Hindlimb muscle (tissue), 1 donor: ENCODE measurements at regions not wholly inside any gene's neighbourhood (a gene's known extent, or its start where the extent isn't known, plus 50 kb on each side); places are given as distances from the start of the nearest gene placed in this dataset.

Experiments used
- DNase-seq: peaks from one replicate; pipeline ENCODE4 v3.0.0-alpha.2; 2013

DNA sequence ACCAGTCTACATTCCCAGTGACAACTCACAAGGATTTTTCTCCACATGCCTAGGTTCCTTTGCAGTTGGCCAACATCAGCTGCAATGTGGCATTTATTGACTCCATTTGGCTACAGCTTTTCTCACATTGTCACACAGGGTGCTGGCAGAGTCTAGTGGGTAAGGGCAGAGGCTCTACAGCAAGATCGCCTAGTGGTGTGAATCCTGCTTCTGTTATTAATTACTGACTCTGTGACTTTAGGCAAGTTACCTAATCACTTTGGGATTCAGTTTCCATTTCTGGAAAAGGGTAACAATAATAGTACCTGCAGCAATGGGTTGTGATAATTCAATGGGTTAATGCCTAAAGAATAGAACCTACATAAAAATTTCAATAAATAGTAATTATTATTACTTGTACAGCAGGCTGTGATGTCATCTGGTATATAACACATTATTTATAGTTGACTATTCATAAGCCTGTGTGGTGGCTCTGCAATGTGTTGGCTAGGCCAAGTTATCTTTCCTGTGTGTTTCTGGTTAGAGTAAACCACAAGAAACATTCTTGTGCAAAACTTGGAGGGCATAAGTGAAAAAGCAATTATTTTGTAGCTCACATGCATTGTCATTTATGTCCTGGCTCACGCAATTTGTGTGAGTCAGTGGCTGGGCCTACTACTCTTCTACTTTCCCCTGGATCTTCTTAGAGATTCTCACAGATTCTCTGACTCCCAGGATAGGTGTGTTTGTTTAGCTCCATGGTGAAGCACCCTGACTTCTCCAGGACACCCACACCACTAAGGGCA, 59.5 kb downstream of the PTGS2 start:
- no peak for DNase-seq

- peak; percentile 48 for DNase-seq
Measured at GRCh38 chr1:186618401-186619170, 61.6 kb downstream of the PTGS2 start.

DNA sequence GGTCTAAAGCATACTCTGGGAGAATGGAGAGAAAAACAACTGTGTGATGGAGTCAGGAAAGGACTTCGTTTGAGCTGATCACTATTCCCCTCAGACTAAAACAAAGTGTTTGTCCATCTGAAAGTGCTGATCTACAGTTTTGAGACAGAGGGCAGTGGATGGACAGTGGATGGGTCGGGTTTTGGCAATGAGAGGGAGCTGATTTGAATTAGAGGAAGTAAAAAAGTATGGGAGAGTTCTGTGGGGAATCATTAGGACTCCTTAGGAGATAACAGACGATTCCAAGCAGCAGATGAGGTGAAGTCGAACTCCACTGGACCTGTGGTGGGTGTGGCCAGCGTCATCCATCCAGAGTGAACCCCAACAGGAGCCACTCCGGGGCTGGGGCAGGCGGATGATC, 62.3 kb downstream of the PTGS2 start:
- peak; percentile 15 for DNase-seq

- no peak for DNase-seq
Measured at GRCh38 chr1:186616511-186616910, 63.7 kb downstream of the PTGS2 start.

GRCh38 chr1:186615332-186615731, 64.9 kb downstream of the PTGS2 start:
- no peak for DNase-seq

DNA sequence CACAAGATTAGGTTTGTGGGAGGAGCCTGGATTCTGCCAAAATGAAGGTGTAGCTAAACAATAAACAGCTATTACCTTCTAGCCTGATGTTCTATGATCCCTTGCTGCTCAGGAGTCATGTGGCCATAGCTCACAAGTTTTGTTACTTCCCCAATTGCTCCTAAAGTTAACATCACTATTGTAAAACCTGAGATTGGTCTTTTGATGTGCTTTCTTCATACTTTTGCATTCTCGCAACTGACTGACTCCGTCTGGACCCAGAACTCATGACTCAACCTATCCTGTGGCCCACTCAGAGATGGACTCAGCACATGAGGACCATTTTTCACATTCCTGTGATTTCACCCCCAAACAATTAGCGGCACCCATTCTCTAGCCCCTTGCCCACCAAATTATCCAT, 69.1 kb downstream of the PTGS2 start:
- no peak for DNase-seq

DNA sequence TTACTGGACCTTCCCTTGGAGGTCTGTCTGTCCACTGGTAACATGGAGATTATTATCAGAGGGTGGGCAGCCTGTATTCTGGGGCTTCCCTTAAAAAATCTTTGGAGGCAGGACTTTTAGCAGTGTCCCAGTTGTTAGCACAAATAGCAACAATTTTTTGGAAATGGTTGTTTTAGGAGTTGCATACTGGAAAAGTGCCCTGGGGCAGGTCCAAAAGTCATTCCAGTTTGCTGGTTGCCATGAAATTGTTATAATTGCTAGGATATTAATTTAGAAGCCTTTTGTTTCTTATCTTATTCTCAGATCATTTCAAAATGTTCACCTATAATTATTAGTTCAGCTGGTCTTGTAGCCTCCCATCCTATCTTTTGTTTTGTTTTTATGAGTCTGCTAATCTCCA, 71.0 kb downstream of the PTGS2 start:
- DNase-seq = no peak

DNA sequence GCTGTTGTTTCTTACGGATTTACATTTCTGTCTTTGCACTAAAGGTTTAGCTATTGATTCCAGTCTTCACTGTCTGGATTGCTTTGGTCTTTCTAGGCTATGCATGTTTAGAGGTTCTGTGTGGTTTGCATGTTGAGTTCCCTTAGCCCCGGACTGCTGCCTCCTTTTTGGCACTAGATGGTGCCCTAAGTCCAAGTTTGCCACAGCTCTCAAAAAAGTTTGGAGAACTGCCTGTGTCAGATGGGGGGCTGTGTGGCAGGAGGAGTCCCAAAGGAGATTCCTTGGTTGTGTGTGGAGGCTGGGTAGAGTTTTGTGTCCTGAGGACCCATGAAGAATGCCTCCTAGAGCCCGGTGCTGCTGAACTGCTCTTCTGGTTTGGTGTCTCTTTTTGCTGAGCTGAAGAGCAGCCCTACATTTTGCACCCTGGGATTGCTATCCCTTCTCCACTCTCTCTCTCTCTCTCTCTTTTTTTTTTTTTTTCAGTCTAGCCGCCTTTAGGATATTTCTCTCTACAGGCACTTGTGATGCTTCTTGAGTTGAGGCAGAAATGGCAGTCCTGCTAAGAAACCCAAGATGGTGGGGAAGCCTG, 74.4 kb downstream of the PTGS2 start:
- no peak for DNase-seq

- no peak for DNase-seq
Measured at GRCh38 chr1:186595969-186596368, 84.3 kb downstream of the PTGS2 start.

GRCh38 chr1:186578325-186579016, 101.8 kb downstream of the PTGS2 start:
- no peak for DNase-seq

- no peak for DNase-seq
Measured at GRCh38 chr1:186577633-186578032, 102.6 kb downstream of the PTGS2 start.

DNA sequence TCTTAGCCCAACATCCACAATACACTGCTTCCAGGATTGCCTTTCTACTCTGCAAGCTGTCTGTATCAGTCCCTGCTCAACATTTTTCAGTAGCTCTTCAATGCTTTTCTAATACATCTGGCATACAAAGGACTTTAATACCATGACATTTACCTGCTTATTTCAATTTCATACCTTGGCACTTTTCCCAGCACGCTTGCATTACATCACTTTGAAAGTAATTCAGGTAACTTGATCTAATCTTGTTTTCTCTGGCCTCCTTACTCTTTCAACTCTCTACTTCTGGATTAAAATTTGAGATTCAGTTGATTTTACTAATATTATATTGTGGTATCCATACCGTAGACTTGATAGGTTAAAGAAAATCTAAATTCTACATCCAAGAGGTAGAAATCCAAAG, 103.0 kb downstream of the PTGS2 start:
- DNase-seq = no peak

- DNase-seq = no peak
Measured at GRCh38 chr1:186575348-186575747, 104.9 kb downstream of the PTGS2 start.

DNA sequence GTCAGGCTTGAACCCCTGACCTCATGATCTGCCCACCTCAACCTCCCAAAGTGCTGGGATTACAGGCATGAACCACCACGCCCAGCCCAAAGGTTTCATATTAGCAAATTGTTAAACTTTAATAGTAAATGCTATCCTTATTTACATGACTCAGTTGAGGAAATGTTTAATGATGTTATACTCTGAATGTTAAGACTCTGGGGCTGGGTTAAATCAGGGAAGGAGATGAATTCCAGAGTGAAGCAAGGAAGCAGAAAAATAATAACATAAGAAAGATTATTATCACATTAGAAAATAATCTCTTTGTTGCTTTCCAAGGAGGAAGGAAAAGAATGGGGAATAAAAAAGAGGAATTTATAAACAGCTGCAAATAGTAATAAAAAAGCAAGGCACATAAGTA, 105.3 kb downstream of the PTGS2 start:
- DNase-seq = no peak

GRCh38 chr1:186572509-186572908, 107.7 kb downstream of the PTGS2 start:
- DNase-seq = no peak

- DNase-seq = no peak
Measured at GRCh38 chr1:186571771-186572170, 108.5 kb downstream of the PTGS2 start.

DNA sequence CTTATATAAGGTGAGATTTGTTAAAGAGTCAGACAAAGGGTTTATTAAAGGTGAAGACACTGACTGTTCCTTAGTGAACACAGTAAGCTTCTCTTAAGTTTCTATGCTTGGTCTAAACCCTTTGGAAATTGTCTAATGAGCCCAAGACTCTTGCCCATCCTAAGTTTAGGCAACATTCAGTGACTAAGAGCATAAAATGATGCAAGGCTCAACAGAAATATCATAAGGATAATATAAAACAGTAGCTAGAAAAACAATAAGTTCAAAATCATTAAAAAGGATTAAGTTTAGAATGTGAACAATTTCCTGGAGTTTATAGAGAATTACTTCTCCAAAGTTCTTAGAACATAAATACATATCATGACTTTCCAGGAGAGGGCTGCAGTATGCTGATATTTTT, 108.9 kb upstream of the PDC start:
- DNase-seq = no peak

DNA sequence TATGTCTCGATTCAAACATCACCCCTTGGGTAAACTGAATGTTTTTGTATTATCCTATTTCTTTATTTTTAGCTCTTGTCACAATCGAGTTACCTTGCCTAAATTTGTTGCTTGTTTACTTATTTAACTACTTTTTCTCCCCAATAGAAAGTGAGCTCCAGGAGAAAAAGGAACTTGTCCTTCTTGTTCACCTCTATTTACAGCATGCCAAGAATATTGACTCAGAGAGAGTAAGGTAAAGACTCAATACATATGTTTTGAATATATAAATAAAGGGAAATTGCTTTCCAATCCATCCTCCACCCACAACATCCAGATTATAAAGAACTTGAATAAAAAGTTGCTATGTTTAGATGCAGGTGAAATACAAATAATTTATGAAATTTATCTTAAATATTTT, 107.3 kb upstream of the PDC start:
- DNase-seq = no peak

DNA sequence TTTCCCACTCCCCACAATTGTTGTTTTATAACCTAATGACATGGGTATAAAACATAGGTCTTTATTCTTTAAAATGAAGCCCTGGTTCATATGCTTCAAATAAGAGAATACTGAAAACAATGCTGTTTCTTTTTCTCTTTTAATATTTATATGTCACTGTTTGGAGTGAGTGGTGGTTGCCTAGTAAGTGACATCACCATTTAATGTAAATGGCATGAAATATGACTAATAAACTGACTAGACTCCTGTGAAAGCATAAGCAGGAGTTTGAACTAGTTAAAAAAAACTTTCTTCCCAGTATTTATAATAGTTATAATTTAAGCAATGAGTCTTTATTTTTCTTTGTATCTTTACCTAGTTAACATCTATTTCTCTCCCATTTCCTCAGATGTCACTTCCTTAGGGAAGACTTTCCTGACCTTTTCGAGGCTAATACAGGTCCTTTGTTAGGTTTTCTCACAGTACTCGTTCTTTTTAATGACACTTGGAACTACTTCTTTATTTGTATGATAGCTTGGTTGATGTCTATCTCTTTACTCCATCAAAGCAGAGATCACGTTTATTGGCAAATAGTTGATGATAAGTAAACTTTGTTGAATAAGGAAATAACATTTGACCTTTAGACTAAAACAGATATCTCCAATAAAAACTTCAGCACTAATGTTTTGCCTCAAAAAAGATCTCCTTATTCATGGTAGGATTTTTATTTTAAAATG, 105.4 kb upstream of the PDC start:
- DNase-seq = no peak

DNA sequence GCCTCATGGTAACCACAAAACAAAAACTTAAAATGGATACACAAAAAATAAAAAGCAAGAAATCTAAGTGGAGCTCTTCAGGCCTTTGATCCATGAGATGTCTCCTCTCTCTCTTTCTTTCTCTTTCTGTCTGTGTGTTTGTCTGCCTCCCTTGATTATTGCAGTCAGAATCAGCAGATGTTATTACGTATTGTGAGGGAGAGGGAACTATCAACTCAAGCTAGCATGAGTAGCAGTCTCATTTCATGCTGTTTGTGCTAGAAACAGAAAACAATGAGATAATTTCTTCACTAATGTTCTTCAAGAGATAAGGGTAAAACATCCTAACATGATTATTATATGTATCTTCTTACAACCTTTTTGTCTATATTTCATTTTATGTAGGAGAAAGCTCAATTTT, 103.7 kb upstream of the PDC start:
- no peak for DNase-seq

DNA sequence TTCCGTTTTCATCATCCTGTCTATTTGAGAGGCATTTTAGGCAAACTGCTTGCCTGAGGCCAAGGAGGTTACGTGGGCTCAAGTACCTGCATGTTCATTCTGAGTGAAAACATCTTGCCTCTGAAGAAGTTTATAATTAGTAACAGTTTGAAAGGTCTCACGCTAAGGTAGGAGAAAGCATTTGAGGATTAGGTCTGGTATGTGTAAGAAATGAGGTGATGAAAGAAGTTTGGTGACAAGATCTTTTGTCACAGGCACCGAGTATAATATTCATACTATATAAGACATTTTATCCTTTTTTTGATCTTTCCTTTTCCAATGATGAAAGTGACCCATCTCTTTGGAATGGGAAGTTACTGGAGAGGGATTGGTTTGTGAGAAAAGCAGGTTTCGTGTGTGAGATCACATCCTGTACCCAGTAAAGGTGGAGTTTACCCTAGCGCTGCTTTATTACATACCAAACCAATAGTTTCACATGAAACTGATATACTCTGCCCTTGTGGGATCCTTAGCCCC, 98.7 kb upstream of the PDC start:
- no peak for DNase-seq

GRCh38 chr1:186557147-186557777, 96.3 kb upstream of the PDC start:
- no peak for DNase-seq
